Femur (tissue), 1 donor: ENCODE measurements at regions not wholly inside any gene's neighbourhood (a gene's known extent, or its start where the extent isn't known, plus 50 kb on each side); places are given as distances from the start of the nearest gene placed in this dataset.
"Not testable (repeated sequence)": the region's sequence is repeated elsewhere in the genome, so short reads cannot be mapped to it uniquely, and the experiment has no call there.

Experiments used
- DNase-seq: peaks from one replicate; pipeline ENCODE4 v3.0.0-alpha.2; 2017

GRCh38 chr15:69554279-69554961 is 101.8 kb downstream of the RPLP1 start:
- DNase-seq: no peak

- no peak for DNase-seq
Measured at GRCh38 chr15:69555080-69555479, 102.5 kb downstream of the RPLP1 start.

GRCh38 chr15:69556344-69556743 is 103.7 kb downstream of the RPLP1 start:
- no peak for DNase-seq

- DNase-seq: no peak
Measured at GRCh38 chr15:69557020-69557706, 104.5 kb downstream of the RPLP1 start.

- DNase-seq: no peak
Measured at GRCh38 chr15:69557707-69558409, 105.2 kb downstream of the RPLP1 start.

- DNase-seq: no peak
Measured at GRCh38 chr15:69559440-69560190, 107.0 kb downstream of the RPLP1 start.

- no peak for DNase-seq
Measured at GRCh38 chr15:69561071-69561784, 108.6 kb downstream of the RPLP1 start.

- DNase-seq: no peak
Measured at GRCh38 chr15:69562116-69562515, 109.5 kb downstream of the RPLP1 start.

GRCh38 chr15:69562564-69562963 is 109.9 kb downstream of the RPLP1 start:
- DNase-seq: no peak

GRCh38 chr15:69565066-69565655 is 112.5 kb downstream of the RPLP1 start:
- no peak for DNase-seq

- not testable (repeated sequence) for DNase-seq
Measured at GRCh38 chr15:69567238-69567760, 114.7 kb downstream of the RPLP1 start.

- DNase-seq: no peak
Measured at GRCh38 chr15:69568173-69569009, 115.8 kb downstream of the RPLP1 start.

GRCh38 chr15:69570454-69570853 is 117.8 kb downstream of the RPLP1 start:
- DNase-seq: no peak

GRCh38 chr15:69570997-69571396 is 118.4 kb downstream of the RPLP1 start:
- no peak for DNase-seq

GRCh38 chr15:69573278-69573677 is 120.7 kb downstream of the RPLP1 start:
- DNase-seq: not testable (repeated sequence)

GRCh38 chr15:69573815-69574475 is 121.3 kb downstream of the RPLP1 start:
- DNase-seq: no peak

GRCh38 chr15:69574506-69574905 is 121.9 kb downstream of the RPLP1 start:
- no peak for DNase-seq

GRCh38 chr15:69575387-69575786 is 122.8 kb downstream of the RPLP1 start:
- DNase-seq: no peak

- DNase-seq: peak; percentile 58
Measured at GRCh38 chr15:69576035-69576526, 123.5 kb downstream of the RPLP1 start.

GRCh38 chr15:69576948-69577351 is 124.3 kb downstream of the RPLP1 start:
- no peak for DNase-seq
